MM.1S (cell line): ENCODE measurements at regions not wholly inside any gene's neighbourhood (a gene's known extent, or its start where the extent isn't known, plus 50 kb on each side); places are given as distances from the start of the nearest gene placed in this dataset.
A peak's percentile ranks its signal among the peaks of the same experiment; 100 is the strongest.

Source experiments
- DNase-seq: peaks from one replicate; pipeline ENCODE4 v3.0.0-alpha.2; 2015
- H2AFZ ChIP-seq: fragments of 300-600 bp; sonication (generic); 2 replicates; pipeline ENCODE4 v1.6.0; 2016; ENCODE audit warnings: antibody characterized with exemption, low read length
- H3F3A ChIP-seq: fragments of 300-600 bp; sonication (generic); 2 replicates; pipeline ENCODE4 v1.6.1; 2016; ENCODE audit warnings: mild to moderate bottlenecking, antibody characterized with exemption, low read length, moderate library complexity, mixed read lengths; ENCODE audit not compliant: insufficient read depth
- H3K27ac ChIP-seq: fragments of 300-600 bp; sonication (generic); 2 replicates; pipeline ENCODE4 v1.5.1; 2016; ENCODE audit warnings: mild to moderate bottlenecking, low read length
- H3K27me3 ChIP-seq: fragments of 300-600 bp; sonication (generic); replicated peaks from 2 replicates; pipeline ENCODE4 v1.6.0; 2016; ENCODE audit warnings: low read length; ENCODE audit not compliant: insufficient read depth
- H3K36me3 ChIP-seq: fragments of 300-600 bp; sonication (generic); replicated peaks from 2 replicates; pipeline ENCODE4 v1.6.1; 2016; ENCODE audit warnings: mild to moderate bottlenecking, low read length, mixed read lengths; ENCODE audit not compliant: insufficient read depth
- H3K4me1 ChIP-seq: fragments of 300-600 bp; sonication (generic); 2 replicates; pipeline ENCODE4 v1.6.1; 2016; ENCODE audit warnings: low read length, mixed read lengths
- H3K4me2 ChIP-seq: fragments of 300-600 bp; sonication (generic); 2 replicates; pipeline ENCODE4 v1.6.0; 2016; ENCODE audit warnings: low read depth, low read length
- H3K4me3 ChIP-seq: fragments of 300-600 bp; sonication (generic); 2 replicates; pipeline ENCODE4 v1.5.1; 2016; ENCODE audit warnings: low read length, mixed read lengths
- H3K79me2 ChIP-seq: fragments of 300-600 bp; sonication (generic); 2 replicates; pipeline ENCODE4 v1.6.1; 2016; ENCODE audit warnings: mixed run types, low read length, mixed read lengths
- H3K9ac ChIP-seq: fragments of 300-600 bp; sonication (generic); 2 replicates; pipeline ENCODE4 v1.6.1; 2016; ENCODE audit warnings: low read length, mixed read lengths
- H3K9me2 ChIP-seq: fragments of 300-600 bp; sonication (generic); replicated peaks from 2 replicates; pipeline ENCODE4 v1.6.1; 2016; ENCODE audit warnings: mild to moderate bottlenecking, low read length, mixed read lengths; ENCODE audit not compliant: insufficient read depth
- H3K9me3 ChIP-seq: fragments of 300-600 bp; sonication (generic); replicated peaks from 2 replicates; pipeline ENCODE4 v1.6.1; 2016; ENCODE audit warnings: mild to moderate bottlenecking, low read length, mixed read lengths; ENCODE audit not compliant: insufficient read depth
- H4K20me1 ChIP-seq: fragments of 300-600 bp; sonication (generic); 2 replicates; pipeline ENCODE4 v1.6.1; 2016; ENCODE audit warnings: mild to moderate bottlenecking, low read length, moderate library complexity, mixed read lengths; ENCODE audit not compliant: insufficient read depth
- EZH2 ChIP-seq: fragments of 300-600 bp; sonication (generic); optimal IDR thresholded peaks from 2 replicates; pipeline ENCODE3; 2017; ENCODE audit warnings: low read depth, mild to moderate bottlenecking, antibody characterized with exemption, low read length, mixed read lengths
- EZH2phosphoT487 ChIP-seq: fragments of 300-600 bp; sonication (generic); IDR thresholded peaks from 2 replicates; pipeline ENCODE4 v1.6.1; 2018; ENCODE audit warnings: antibody characterized with exemption, low read length
- TF ChIP-seq, protein P1 (sequence below): fragments of 300-600 bp; sonication (generic); IDR thresholded peaks from 2 replicates; pipeline ENCODE4 v1.5.1; 2016; ENCODE audit warnings: antibody characterized with exemption, low read length, mixed read lengths

DNA sequence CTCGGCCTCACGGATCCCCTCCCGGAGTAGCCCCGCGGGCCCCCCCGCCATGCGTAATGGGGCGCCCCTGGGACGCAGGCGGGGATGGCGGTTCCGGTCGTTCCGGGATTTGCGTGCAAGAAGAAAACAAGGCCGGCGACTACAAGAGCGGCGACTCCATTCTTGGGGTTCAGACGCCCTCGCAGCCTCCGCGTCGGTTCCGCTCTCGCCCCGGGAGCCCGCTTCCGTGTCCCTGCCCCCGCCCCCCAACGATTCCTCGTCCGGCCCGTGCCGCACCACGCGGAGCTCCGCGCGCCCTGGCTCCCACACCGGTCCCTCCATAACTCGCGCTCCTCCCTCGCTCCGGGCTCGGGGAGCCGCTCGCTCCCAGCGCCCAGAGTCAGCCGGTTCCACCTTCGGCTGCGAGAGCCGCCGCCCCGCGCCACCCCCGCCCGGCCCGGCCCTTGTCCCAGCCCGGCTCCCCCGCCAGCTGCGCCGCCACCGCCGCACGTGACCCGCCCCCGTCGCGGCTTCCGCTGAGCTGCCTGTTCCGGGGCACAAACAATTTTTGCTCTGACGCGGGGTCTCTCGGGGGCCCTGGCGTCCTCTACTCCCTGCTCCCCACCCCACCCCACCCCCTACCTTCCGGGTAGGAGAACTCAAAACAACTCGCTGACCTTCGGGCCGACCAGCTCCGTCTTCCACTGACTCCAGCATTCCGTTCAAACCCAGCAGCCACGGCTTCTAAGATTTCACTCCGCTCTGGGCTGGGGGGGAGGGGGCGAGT is 78.8 kb upstream of the BCOR start:
- 0 out of 2 replicates have a peak overlapping the region, but pooled peaks have one; percentile 22 for H2AFZ ChIP-seq
- H3K4me1 ChIP-seq, result peaks cover 10% of the 10 kb centered on the region
- H4K20me1 ChIP-seq, result no peaks in the 10 kb centered on the region

GRCh38 chrX:40175511-40176350 is 78.0 kb upstream of the BCOR start:
- H3K27ac ChIP-seq, result peak overlapping the region; percentile 95
- H3F3A ChIP-seq, result peaks cover 14% of the 10 kb centered on the region; the same call in 1 of the 2 replicates
- TF ChIP-seq, protein P1, sequence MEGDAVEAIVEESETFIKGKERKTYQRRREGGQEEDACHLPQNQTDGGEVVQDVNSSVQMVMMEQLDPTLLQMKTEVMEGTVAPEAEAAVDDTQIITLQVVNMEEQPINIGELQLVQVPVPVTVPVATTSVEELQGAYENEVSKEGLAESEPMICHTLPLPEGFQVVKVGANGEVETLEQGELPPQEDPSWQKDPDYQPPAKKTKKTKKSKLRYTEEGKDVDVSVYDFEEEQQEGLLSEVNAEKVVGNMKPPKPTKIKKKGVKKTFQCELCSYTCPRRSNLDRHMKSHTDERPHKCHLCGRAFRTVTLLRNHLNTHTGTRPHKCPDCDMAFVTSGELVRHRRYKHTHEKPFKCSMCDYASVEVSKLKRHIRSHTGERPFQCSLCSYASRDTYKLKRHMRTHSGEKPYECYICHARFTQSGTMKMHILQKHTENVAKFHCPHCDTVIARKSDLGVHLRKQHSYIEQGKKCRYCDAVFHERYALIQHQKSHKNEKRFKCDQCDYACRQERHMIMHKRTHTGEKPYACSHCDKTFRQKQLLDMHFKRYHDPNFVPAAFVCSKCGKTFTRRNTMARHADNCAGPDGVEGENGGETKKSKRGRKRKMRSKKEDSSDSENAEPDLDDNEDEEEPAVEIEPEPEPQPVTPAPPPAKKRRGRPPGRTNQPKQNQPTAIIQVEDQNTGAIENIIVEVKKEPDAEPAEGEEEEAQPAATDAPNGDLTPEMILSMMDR, result no peak
- no peak for TF ChIP-seq EZH2
- TF ChIP-seq EZH2phosphoT487, result no peak
- no peaks in the 10 kb centered on the region for H3K36me3 ChIP-seq
- no peaks in the 10 kb centered on the region for H3K9me3 ChIP-seq
- peak; percentile 77 for DNase-seq
- H3K4me3 ChIP-seq, result peak overlapping the region; percentile 68
- no peaks in the 10 kb centered on the region for H3K9me2 ChIP-seq
- peaks cover 10% of the 10 kb centered on the region for H3K4me1 ChIP-seq
- H2AFZ ChIP-seq, result no peak overlapping the region
- H4K20me1 ChIP-seq, result no peaks in the 10 kb centered on the region
- H3K27me3 ChIP-seq, result no peaks in the 10 kb centered on the region
- peaks cover 31% of the 10 kb centered on the region for H3K79me2 ChIP-seq
- H3K9ac ChIP-seq, result peak overlapping the region; percentile 97
- H3K4me2 ChIP-seq, result peak overlapping the region; percentile 84

More for the DNA sequence above, 78.8 kb upstream of the BCOR start:
- Histone ChIP-seq H3K27me3 (no peaks in the 10 kb centered on the region), H3K36me3 (no peaks in the 10 kb centered on the region), H3K9me3 (no peaks in the 10 kb centered on the region), H3K4me2 (peak overlapping the region; percentile 84), H3K9me2 (no peaks in the 10 kb centered on the region), H3K4me3 (peak overlapping the region; percentile 68), H3K79me2 (peaks cover 23% of the 10 kb centered on the region), H3K9ac (peak overlapping the region; percentile 97), H3K27ac (peak overlapping the region; percentile 95), H3F3A (peaks cover 14% of the 10 kb centered on the region; the same call in 1 of the 2 replicates)
- DNase-seq, result peak; percentile 53
- TF ChIP-seq, protein P1, result no peak
- no peak for TF ChIP-seq EZH2
- no peak for TF ChIP-seq EZH2phosphoT487

DNA sequence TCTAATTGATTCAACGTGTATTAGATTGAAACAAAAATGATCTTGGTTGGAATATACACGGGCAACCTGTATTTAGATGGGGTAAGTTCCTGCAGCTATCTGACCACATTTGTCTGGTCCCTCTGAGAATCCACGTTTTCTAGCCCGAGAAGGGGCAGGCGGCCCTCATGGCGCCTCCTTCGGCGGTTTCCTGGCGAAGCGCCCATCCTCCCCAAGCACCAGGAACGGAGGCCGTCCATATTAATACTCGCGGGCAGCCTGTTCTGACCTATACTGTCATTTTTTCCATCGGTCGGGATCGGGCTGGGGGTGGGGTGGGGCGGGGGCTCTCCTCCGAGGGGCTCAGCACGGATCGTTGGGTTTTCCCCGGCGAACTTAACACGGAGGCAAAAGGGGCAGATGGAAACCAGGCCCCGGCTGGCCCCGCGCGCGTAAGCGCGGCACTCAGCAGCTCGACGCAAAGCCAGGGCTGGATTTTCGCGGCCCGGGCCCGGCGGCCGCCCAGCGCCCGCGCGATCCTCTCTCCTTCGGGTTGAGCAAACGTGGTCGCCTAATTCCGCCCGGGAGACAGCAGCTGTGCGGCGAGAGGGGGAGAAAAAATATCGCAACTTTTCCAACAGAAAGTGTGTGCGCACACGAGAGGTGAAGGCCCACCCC is 77.2 kb upstream of the BCOR start:
- peak; percentile 50 for DNase-seq
- Histone ChIP-seq H3K9me3 (no peaks in the 10 kb centered on the region), H3K4me3 (peak overlapping the region; percentile 68), H2AFZ (no peak overlapping the region), H3K9ac (peak overlapping the region; percentile 97), H3K4me2 (peak overlapping the region; percentile 84), H3F3A (peaks cover 16% of the 10 kb centered on the region), H3K36me3 (no peaks in the 10 kb centered on the region), H3K79me2 (peaks cover 34% of the 10 kb centered on the region), H4K20me1 (no peaks in the 10 kb centered on the region), H3K4me1 (peaks cover 10% of the 10 kb centered on the region), H3K9me2 (no peaks in the 10 kb centered on the region), H3K27ac (peak overlapping the region; percentile 95), H3K27me3 (no peaks in the 10 kb centered on the region)
- no peak for TF ChIP-seq EZH2phosphoT487
